Breast epithelium (tissue), 4 donors: ENCODE measurements at regions not wholly inside any gene's neighbourhood (a gene's known extent, or its start where the extent isn't known, plus 50 kb on each side); places are given as distances from the start of the nearest gene placed in this dataset.

Experiments used
- DNase-seq, 2 donors: peaks; one replicate each; pipeline ENCODE4 v3.0.0-alpha.2; 2019; ENCODE audit warnings: low spot score in 2 of 2
- H3K27ac ChIP-seq, 2 donors: fragments of 200-600 bp; sonication (generic) in 1 of 2; one replicate each; pipeline ENCODE4 v1.5.1; 2016 to 2019; ENCODE audit warnings: mild to moderate bottlenecking in 1 of 2
- H3K27me3 ChIP-seq, 2 donors: fragments of 200-600 bp; sonication (generic) in 1 of 2; one replicate each; pipeline versions ENCODE4 v1.5.1 to v1.6.0; 2017 to 2019; ENCODE audit warnings: control low read depth in 1 of 2, mild to moderate bottlenecking in 1 of 2
- H3K36me3 ChIP-seq: fragments of 200-600 bp; one replicate; pipeline ENCODE4 v1.5.1; 2019
- H3K4me1 ChIP-seq, 2 donors: fragments of 200-600 bp; sonication (generic); one replicate each; pipeline ENCODE4 v1.5.1; 2016 to 2019; ENCODE audit warnings: control low read depth in 1 of 2
- H3K4me3 ChIP-seq, 3 donors: fragments of 200-600 bp; sonication (generic); 1 replicate in 2 of 3; 2 replicates in 1 of 3; pipeline ENCODE4 v1.5.1; 2016 to 2019; ENCODE audit warnings: mild to moderate bottlenecking in 3 of 3, moderate library complexity in 2 of 3
- H3K9me3 ChIP-seq, 2 donors: fragments of 200-600 bp; sonication (generic) in 1 of 2; one replicate each; pipeline ENCODE4 v1.5.1; 2016 to 2019; ENCODE audit warnings: control low read depth in 1 of 2
- POLR2A ChIP-seq: fragments of 450-650 bp; IDR thresholded peaks from one replicate; pipeline ENCODE4 v1.6.1; 2016; ENCODE audit warnings: antibody characterized with exemption, mild to moderate bottlenecking, moderate library complexity
- POLR2AphosphoS5 ChIP-seq, 3 donors: sonication (generic); formaldehyde crosslinking; IDR thresholded peaks; one replicate each; pipeline ENCODE4 v1.6.1; 2017; ENCODE audit warnings: antibody characterized with exemption in 3 of 3
- intact Hi-C: fragments of 100-400 bp; cut with DNase I; formaldehyde crosslinking; loops from one replicate; pipeline ENCODE4 v1.15.1; 2023; ENCODE audit warnings: low total_unique reads
- TF ChIP-seq, protein P1 (sequence below), 3 donors: fragments of 450-650 bp; IDR thresholded peaks; one replicate each; pipeline ENCODE4 v1.5.1; 2016 to 2017; ENCODE audit warnings: antibody characterized with exemption in 3 of 3, mild to moderate bottlenecking in 3 of 3, moderate library complexity in 3 of 3

DNA sequence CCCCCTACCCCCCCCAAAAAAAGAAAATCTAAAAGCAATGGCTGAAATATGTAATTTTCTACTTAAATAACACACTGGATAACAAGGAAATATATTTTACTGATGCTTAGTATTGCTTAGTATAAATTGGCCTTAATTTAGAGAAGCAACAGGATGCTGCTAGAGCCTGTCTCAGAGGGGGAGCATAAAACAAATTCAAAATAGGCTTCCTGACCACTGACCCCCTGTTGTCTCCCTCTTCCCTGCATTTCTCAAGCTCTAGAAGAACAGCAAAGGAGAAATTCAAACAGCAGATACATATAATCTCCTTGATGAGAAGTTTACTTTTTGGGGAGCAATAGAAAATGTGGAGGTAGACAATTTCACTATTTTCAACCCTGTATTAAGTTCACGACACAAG is 631.1 kb upstream of the GJE1 start:
- H3K27me3 ChIP-seq = no peaks in the 10 kb centered on the region
- H3K4me3 ChIP-seq = no peak overlapping the region
- H3K27ac ChIP-seq = no peak overlapping the region
- peaks cover 14 to 15% of the 10 kb centered on the region in 2 donors for H3K9me3 ChIP-seq
- no peaks in the 10 kb centered on the region for H3K36me3 ChIP-seq
- intact Hi-C loops = no loop called here
- TF ChIP-seq, protein P1, sequence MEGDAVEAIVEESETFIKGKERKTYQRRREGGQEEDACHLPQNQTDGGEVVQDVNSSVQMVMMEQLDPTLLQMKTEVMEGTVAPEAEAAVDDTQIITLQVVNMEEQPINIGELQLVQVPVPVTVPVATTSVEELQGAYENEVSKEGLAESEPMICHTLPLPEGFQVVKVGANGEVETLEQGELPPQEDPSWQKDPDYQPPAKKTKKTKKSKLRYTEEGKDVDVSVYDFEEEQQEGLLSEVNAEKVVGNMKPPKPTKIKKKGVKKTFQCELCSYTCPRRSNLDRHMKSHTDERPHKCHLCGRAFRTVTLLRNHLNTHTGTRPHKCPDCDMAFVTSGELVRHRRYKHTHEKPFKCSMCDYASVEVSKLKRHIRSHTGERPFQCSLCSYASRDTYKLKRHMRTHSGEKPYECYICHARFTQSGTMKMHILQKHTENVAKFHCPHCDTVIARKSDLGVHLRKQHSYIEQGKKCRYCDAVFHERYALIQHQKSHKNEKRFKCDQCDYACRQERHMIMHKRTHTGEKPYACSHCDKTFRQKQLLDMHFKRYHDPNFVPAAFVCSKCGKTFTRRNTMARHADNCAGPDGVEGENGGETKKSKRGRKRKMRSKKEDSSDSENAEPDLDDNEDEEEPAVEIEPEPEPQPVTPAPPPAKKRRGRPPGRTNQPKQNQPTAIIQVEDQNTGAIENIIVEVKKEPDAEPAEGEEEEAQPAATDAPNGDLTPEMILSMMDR (IDR thresholded peaks at IDR 0.05) = no peak
- TF ChIP-seq POLR2AphosphoS5 (IDR thresholded peaks at IDR 0.05) (no peak), POLR2A (no peak)
- DNase-seq = no peak
- H3K4me1 ChIP-seq = no peaks in the 10 kb centered on the region

DNA sequence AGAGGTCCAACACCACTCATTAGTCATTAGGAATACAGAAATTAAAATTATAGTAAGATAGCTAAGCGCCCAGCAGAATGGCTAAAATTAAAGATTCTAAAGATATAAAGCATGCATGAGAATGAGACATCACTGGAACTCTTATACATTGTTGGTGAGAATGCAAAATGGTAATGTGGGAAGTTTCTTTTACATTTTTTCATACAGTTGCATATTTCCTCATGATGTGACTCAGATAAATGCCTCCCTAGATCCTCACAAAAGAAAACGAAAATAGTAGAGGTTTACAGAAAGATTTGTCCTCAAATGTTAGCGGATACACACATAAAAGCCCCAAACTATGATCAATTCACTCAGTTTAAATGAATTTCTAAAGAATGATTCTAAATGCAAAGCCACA is 633.7 kb upstream of the GJE1 start:
- DNase-seq = no peak
- no peaks in the 10 kb centered on the region for H3K27me3 ChIP-seq
- H3K4me3 ChIP-seq = no peak overlapping the region
- intact Hi-C loops = no loop called here
- no peaks in the 10 kb centered on the region for H3K4me1 ChIP-seq
- TF ChIP-seq POLR2A (no peak), POLR2AphosphoS5 (IDR thresholded peaks at IDR 0.05) (no peak)
- TF ChIP-seq, protein P1 (IDR thresholded peaks at IDR 0.05) = no peak
- H3K36me3 ChIP-seq = no peaks in the 10 kb centered on the region
- H3K9me3 ChIP-seq = no peaks in the 10 kb centered on the region
- H3K27ac ChIP-seq = no peak overlapping the region

DNA sequence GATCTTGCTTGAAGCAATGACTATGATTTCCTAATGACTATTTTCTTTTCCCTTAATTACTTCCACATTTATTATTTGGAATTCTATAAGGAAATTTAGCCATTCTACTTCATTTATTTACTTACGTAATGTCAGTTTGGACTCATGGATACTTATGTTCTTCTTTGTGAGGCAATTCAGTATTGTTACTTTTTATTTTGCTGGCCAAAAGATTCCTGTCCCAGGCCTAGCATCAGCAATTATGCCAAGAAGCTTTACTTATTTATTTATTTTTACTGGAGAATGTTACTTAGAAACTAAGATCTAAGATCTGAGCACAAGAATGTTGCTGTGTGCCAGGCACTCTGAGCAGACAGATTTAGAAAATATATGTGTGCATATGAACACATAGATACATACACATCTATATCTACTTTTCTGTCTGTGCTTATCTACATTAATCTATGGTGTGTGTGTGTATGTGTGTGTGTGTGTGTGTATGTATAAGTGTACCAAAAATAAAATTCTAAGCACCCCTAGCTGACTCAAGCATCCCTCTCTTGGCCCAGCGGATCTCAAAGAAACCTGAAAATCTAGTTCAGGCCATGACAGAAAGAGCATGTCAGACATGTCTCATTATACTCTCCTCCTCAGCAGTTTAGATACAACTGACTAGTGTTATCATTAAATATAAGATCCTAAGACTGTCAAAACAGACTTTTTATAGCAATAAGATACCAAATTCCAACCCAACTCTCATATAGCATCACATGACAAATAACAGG is 640.0 kb upstream of the GJE1 start:
- TF ChIP-seq, protein P1 (IDR thresholded peaks at IDR 0.05) = no peak
- TF ChIP-seq POLR2A = no peak
- no peak for TF ChIP-seq POLR2AphosphoS5 (IDR thresholded peaks at IDR 0.05)
- intact Hi-C loops = no loop called here
- Histone ChIP-seq H3K27ac (no peak overlapping the region), H3K9me3 (no peaks in the 10 kb centered on the region), H3K4me1 (no peaks in the 10 kb centered on the region), H3K27me3 (no peaks in the 10 kb centered on the region), H3K4me3 (no peak overlapping the region), H3K36me3 (no peaks in the 10 kb centered on the region)
- DNase-seq = no peak

DNA sequence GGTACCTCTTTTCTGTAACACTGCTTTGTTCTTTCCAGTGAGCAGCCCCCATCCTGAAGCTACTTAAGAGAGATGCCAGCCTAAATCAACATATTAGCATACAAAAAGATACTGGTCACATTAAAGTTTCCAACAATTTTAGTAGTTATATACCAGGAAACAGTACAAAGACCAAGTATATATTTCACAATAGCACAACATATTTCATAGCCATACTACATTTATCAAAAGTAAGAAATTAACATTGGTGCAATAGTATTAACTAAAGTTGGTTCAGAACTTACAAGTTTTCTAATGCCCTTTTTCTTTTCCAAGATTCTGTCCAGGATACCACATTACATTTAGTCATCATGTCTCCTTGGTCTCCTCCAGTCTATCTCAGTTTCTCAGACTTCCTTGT is 641.0 kb upstream of the GJE1 start:
- Histone ChIP-seq H3K27me3 (no peaks in the 10 kb centered on the region), H3K9me3 (no peaks in the 10 kb centered on the region), H3K27ac (no peak overlapping the region), H3K4me1 (no peaks in the 10 kb centered on the region), H3K36me3 (no peaks in the 10 kb centered on the region), H3K4me3 (no peak overlapping the region)
- intact Hi-C loops = no loop called here
- TF ChIP-seq POLR2A (no peak), POLR2AphosphoS5 (IDR thresholded peaks at IDR 0.05) (no peak)
- TF ChIP-seq, protein P1 (IDR thresholded peaks at IDR 0.05) = no peak
- no peak for DNase-seq

DNA sequence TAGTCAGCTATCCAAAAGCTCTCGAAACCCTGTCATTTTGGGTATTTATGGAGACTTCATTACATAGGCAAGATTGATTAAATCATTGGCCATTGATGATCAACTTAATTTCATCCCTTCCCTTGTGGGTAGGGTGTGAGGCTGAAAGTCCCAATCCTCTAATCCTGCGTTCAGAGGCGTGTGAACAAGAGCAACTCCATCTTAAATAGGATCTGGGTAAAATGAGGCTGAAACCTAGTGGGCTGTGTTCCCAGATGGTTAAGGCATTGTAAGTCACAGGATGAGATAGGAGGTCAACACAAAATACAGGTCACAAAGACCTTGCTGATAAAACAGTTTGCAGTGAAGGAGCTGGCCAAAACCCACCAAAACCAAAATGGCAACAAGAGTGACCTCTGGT is 641.7 kb upstream of the GJE1 start:
- Histone ChIP-seq H3K4me3 (no peak overlapping the region), H3K36me3 (no peaks in the 10 kb centered on the region), H3K27me3 (no peaks in the 10 kb centered on the region), H3K4me1 (no peaks in the 10 kb centered on the region), H3K9me3 (no peaks in the 10 kb centered on the region), H3K27ac (no peak overlapping the region)
- TF ChIP-seq POLR2AphosphoS5 (IDR thresholded peaks at IDR 0.05) (no peak), POLR2A (no peak)
- TF ChIP-seq, protein P1 (IDR thresholded peaks at IDR 0.05) = no peak
- intact Hi-C loops = no loop called here
- DNase-seq = no peak
